ENCODE measurements at regions not wholly inside any gene's neighbourhood (a gene's known extent, or its start where the extent isn't known, plus 50 kb on each side); places are given as distances from the start of the nearest gene placed in this dataset.

DNA sequence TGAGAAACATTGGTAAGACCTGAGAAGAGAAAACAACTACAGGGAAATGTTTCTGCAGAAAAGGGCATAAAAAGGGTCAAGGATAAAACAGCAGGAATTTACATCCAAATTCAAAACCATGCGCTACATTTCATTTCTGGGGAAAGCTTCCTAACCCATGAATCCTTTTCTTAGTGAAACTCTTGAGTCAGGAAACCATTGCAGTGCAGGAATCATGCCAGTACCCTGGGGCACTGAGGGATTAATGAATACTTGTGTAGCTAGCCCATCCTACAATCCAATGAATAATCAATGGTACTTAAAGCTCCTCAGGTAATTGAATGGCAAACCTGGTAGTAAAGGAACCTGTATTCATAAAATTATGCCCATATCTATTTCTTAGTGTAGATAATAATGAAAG, 580.5 kb downstream of the TLE1 start:
- H3K27ac ChIP-seq (ENCODE audit: insufficient read length, low read depth, low read length) = no peak overlapping the region
- no peak overlapping the region for H3K18ac ChIP-seq (ENCODE audit: insufficient read length, low read depth, low read length)
- TF ChIP-seq, protein P1, sequence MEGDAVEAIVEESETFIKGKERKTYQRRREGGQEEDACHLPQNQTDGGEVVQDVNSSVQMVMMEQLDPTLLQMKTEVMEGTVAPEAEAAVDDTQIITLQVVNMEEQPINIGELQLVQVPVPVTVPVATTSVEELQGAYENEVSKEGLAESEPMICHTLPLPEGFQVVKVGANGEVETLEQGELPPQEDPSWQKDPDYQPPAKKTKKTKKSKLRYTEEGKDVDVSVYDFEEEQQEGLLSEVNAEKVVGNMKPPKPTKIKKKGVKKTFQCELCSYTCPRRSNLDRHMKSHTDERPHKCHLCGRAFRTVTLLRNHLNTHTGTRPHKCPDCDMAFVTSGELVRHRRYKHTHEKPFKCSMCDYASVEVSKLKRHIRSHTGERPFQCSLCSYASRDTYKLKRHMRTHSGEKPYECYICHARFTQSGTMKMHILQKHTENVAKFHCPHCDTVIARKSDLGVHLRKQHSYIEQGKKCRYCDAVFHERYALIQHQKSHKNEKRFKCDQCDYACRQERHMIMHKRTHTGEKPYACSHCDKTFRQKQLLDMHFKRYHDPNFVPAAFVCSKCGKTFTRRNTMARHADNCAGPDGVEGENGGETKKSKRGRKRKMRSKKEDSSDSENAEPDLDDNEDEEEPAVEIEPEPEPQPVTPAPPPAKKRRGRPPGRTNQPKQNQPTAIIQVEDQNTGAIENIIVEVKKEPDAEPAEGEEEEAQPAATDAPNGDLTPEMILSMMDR (conservative IDR thresholded peaks at IDR 0.05) = no peak
- H3K4me3 Mint-ChIP-seq = no peak overlapping the region
- no peak overlapping the region for H3K14ac ChIP-seq (ENCODE audit: insufficient read depth, low read length)
- no peaks in the 10 kb centered on the region for H3K27me3 ChIP-seq (ENCODE audit: insufficient read depth, low read length)
- no peaks in the 10 kb centered on the region for H3K36me3 Mint-ChIP-seq (ENCODE audit: insufficient read depth in 1 of 3, low read depth in 3 of 3)
- H3K4ac ChIP-seq (ENCODE audit: low read depth, low read length) = no peak overlapping the region
- no peak for DNase-seq
- peaks cover 7% of the 10 kb centered on the region; the same call in 1 of the 2 replicates for H3K4me1 ChIP-seq (ENCODE audit: insufficient read depth, low read length)
- H2BK12ac ChIP-seq (ENCODE audit: insufficient read length, low read depth, low read length) = no peak overlapping the region
- H3K79me1 ChIP-seq (ENCODE audit: insufficient read depth, low read depth, low read length, poor library complexity, severe bottlenecking) = no peaks in the 10 kb centered on the region
- H3K56ac ChIP-seq (ENCODE audit: insufficient read length, low read depth, low read length) = no peak overlapping the region
- H3K23me2 ChIP-seq (ENCODE audit: insufficient read length, low read depth, low read length, poor library complexity, severe bottlenecking) = no peaks in the 10 kb centered on the region
- H3K9me3 Mint-ChIP-seq = no peaks in the 10 kb centered on the region; a peak in 1 of 5 replicates
- H4K91ac ChIP-seq (ENCODE audit: insufficient read length, low read depth, low read length) = no peak overlapping the region
- peaks cover 28 to 31% of the 10 kb centered on the region in 2 experiments for H3K4me1 Mint-ChIP-seq
- no peak overlapping the region for H2BK5ac ChIP-seq (ENCODE audit: insufficient read length, low read length)
- no peak overlapping the region for H3K27ac Mint-ChIP-seq
- H2BK20ac ChIP-seq (ENCODE audit: low read depth, low read length, poor library complexity, severe bottlenecking) = no peak overlapping the region
- WGBS (ENCODE audit: extremely low coverage, insufficient read length, low lambda C conversion rate) = no CpG with 5 or more reads among the region's 1 CpG
- H2AK5ac ChIP-seq (ENCODE audit: insufficient read length, low read length) = no peak overlapping the region
- no peaks in the 10 kb centered on the region for H3K9me3 ChIP-seq (ENCODE audit: control insufficient read depth, low read depth, low read length)
- H3K79me2 ChIP-seq (ENCODE audit: insufficient read depth, low read length) = no peaks in the 10 kb centered on the region
- H3K9ac ChIP-seq (ENCODE audit: extremely low read depth, insufficient read length, low read length) = no peak overlapping the region
- H3K23ac ChIP-seq (ENCODE audit: insufficient read length, low read depth, low read length) = no peak overlapping the region
- H3T11ph ChIP-seq (ENCODE audit: low read length) = no peak overlapping the region
- no peaks in the 10 kb centered on the region for H4K20me1 ChIP-seq (ENCODE audit: control insufficient read depth, insufficient read depth, insufficient read length)
- no peak overlapping the region for H4K8ac ChIP-seq (replicated peaks; ENCODE audit: insufficient read length, low read depth, low read length)
- no peak overlapping the region for H2BK120ac ChIP-seq (ENCODE audit: low read depth, low read length, poor library complexity, severe bottlenecking)
- no peak overlapping the region for H3K4me2 ChIP-seq (ENCODE audit: insufficient read depth, insufficient read length, low read length)
- H2AFZ ChIP-seq (ENCODE audit: low read length) = no peak overlapping the region
- H4K5ac ChIP-seq (ENCODE audit: insufficient read length, low read depth, low read length) = no peak overlapping the region
- H2BK15ac ChIP-seq (ENCODE audit: low read depth, low read length) = no peak overlapping the region
- H3K27me3 Mint-ChIP-seq (ENCODE audit: low read depth) = no peaks in the 10 kb centered on the region; the same call in 1 of the 2 replicates

Data from H9 (cell line).